ENCODE measurements at regions not wholly inside any gene's neighbourhood (a gene's known extent, or its start where the extent isn't known, plus 50 kb on each side); places are given as distances from the start of the nearest gene placed in this dataset.

- DNase-seq: no peak
- no peak for ATAC-seq
- H3K4me3 Mint-ChIP-seq: no peak overlapping the region
- H3K4me1 Mint-ChIP-seq: no peaks in the 10 kb centered on the region
- H3K27ac Mint-ChIP-seq: no peak overlapping the region
- H3K27me3 Mint-ChIP-seq: no peaks in the 10 kb centered on the region
- no peaks in the 10 kb centered on the region for H3K9me3 Mint-ChIP-seq
- H3K36me3 Mint-ChIP-seq (ENCODE audit: low read depth): no peaks in the 10 kb centered on the region
These were observed 302.2 kb downstream of the ZNF608 start for GRCh38 chr5:124444147-124444775.

- Mint-ChIP-seq H3K27ac (no peak overlapping the region), H3K4me1 (no peaks in the 10 kb centered on the region), H3K27me3 (no peaks in the 10 kb centered on the region), H3K9me3 (peaks cover 6% of the 10 kb centered on the region), H3K4me3 (no peak overlapping the region), H3K36me3 (ENCODE audit: low read depth) (no peaks in the 10 kb centered on the region)
- DNase-seq: no peak
- ATAC-seq: no peak
These were observed 306.0 kb downstream of the ZNF608 start for GRCh38 chr5:124440471-124440870.

GRCh38 chr5:124439609-124440008 is 306.8 kb downstream of the ZNF608 start:
- no peaks in the 10 kb centered on the region for H3K4me1 Mint-ChIP-seq
- no peaks in the 10 kb centered on the region for H3K36me3 Mint-ChIP-seq (ENCODE audit: low read depth)
- H3K27me3 Mint-ChIP-seq: no peaks in the 10 kb centered on the region
- no peak overlapping the region for H3K27ac Mint-ChIP-seq
- H3K4me3 Mint-ChIP-seq: no peak overlapping the region
- DNase-seq (no peak), ATAC-seq (no peak)
- peaks cover 6% of the 10 kb centered on the region for H3K9me3 Mint-ChIP-seq

- H3K36me3 Mint-ChIP-seq (ENCODE audit: low read depth): no peaks in the 10 kb centered on the region
- H3K27ac Mint-ChIP-seq: no peak overlapping the region
- no peaks in the 10 kb centered on the region for H3K4me1 Mint-ChIP-seq
- peaks cover 11% of the 10 kb centered on the region for H3K9me3 Mint-ChIP-seq
- H3K4me3 Mint-ChIP-seq: no peak overlapping the region
- DNase-seq (no peak), ATAC-seq (no peak)
- H3K27me3 Mint-ChIP-seq: no peaks in the 10 kb centered on the region
These were observed 307.5 kb downstream of the ZNF608 start for GRCh38 chr5:124438903-124439281.

- ATAC-seq: no peak
- H3K4me1 Mint-ChIP-seq: no peaks in the 10 kb centered on the region
- H3K4me3 Mint-ChIP-seq: no peak overlapping the region
- H3K27ac Mint-ChIP-seq: no peak overlapping the region
- H3K9me3 Mint-ChIP-seq: peaks cover 11% of the 10 kb centered on the region
- DNase-seq: no peak
- no peaks in the 10 kb centered on the region for H3K27me3 Mint-ChIP-seq
- H3K36me3 Mint-ChIP-seq (ENCODE audit: low read depth): no peaks in the 10 kb centered on the region
These were observed 308.2 kb downstream of the ZNF608 start for GRCh38 chr5:124438026-124438902.

- H3K27me3 Mint-ChIP-seq: no peaks in the 10 kb centered on the region
- DNase-seq: no peak
- H3K9me3 Mint-ChIP-seq: peaks cover 22% of the 10 kb centered on the region
- H3K36me3 Mint-ChIP-seq (ENCODE audit: low read depth): no peaks in the 10 kb centered on the region
- no peak overlapping the region for H3K27ac Mint-ChIP-seq
- no peaks in the 10 kb centered on the region for H3K4me1 Mint-ChIP-seq
- no peak for ATAC-seq
- no peak overlapping the region for H3K4me3 Mint-ChIP-seq
These were observed 310.1 kb downstream of the ZNF608 start for GRCh38 chr5:124436294-124436693.

DNA sequence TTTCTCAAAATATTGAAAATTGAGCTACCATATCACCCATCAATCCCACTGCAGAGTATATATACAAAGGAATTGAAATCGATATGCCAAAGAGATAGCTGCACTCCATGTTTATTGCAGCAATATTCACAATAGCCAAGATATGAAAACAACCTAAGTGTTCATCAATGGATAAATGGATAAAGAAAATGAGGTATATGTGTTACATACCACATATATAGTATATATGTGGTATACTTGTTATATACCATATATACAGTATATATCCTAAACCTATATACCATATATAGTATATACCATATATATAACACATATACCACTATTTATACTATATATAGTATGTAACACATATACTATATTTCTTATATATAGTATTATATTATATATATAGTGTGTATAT is 313.3 kb downstream of the ZNF608 start:
- Mint-ChIP-seq H3K4me1 (no peaks in the 10 kb centered on the region), H3K27me3 (no peaks in the 10 kb centered on the region), H3K4me3 (no peak overlapping the region), H3K36me3 (ENCODE audit: low read depth) (no peaks in the 10 kb centered on the region), H3K9me3 (peaks cover 40% of the 10 kb centered on the region), H3K27ac (no peak overlapping the region)
- no peak for ATAC-seq
- no peak for DNase-seq

- Mint-ChIP-seq H3K4me3 (no peak overlapping the region), H3K4me1 (no peaks in the 10 kb centered on the region), H3K27me3 (peaks cover 1% of the 10 kb centered on the region), H3K36me3 (ENCODE audit: low read depth) (no peaks in the 10 kb centered on the region), H3K27ac (no peak overlapping the region), H3K9me3 (peaks cover 20% of the 10 kb centered on the region)
- no peak for ATAC-seq
- DNase-seq: no peak
These were observed 324.9 kb downstream of the ZNF608 start for GRCh38 chr5:124421584-124421983.

DNA sequence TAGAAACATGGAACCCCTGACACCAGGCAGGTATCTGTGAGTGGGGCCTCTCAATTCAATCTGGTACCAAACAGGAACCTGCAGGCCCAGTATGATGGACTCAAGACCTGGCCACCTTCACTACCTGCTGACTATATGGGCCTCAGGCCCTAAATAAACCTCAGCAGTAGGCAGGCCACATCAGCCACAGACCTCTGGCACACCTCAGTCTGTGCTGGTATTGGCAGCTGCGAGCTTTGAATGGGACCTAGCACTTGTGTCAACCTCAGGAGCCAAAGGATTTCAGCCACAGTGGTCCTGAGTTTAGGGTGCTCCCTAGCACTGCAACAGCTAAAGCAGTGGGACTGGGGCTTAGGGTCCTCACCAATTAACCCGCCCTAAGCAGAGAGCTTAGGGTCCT is 325.5 kb downstream of the ZNF608 start:
- DNase-seq (no peak), ATAC-seq (no peak)
- Mint-ChIP-seq H3K27ac (no peak overlapping the region), H3K36me3 (ENCODE audit: low read depth) (no peaks in the 10 kb centered on the region), H3K4me1 (no peaks in the 10 kb centered on the region), H3K9me3 (peaks cover 20% of the 10 kb centered on the region), H3K27me3 (peaks cover 1% of the 10 kb centered on the region), H3K4me3 (no peak overlapping the region)

- Mint-ChIP-seq H3K9me3 (peaks cover 19% of the 10 kb centered on the region), H3K27me3 (peaks cover 1% of the 10 kb centered on the region), H3K4me3 (no peak overlapping the region), H3K36me3 (ENCODE audit: low read depth) (no peaks in the 10 kb centered on the region), H3K4me1 (no peaks in the 10 kb centered on the region), H3K27ac (no peak overlapping the region)
- DNase-seq (no peak), ATAC-seq (no peak)
These were observed 326.9 kb downstream of the ZNF608 start for GRCh38 chr5:124419531-124419930.

- Mint-ChIP-seq H3K9me3 (peaks cover 15% of the 10 kb centered on the region), H3K4me1 (no peaks in the 10 kb centered on the region), H3K27ac (no peak overlapping the region), H3K27me3 (peaks cover 1% of the 10 kb centered on the region), H3K36me3 (ENCODE audit: low read depth) (no peaks in the 10 kb centered on the region), H3K4me3 (no peak overlapping the region)
- no peak for ATAC-seq
- no peak for DNase-seq
These were observed 328.0 kb downstream of the ZNF608 start for GRCh38 chr5:124418390-124418789.

DNA sequence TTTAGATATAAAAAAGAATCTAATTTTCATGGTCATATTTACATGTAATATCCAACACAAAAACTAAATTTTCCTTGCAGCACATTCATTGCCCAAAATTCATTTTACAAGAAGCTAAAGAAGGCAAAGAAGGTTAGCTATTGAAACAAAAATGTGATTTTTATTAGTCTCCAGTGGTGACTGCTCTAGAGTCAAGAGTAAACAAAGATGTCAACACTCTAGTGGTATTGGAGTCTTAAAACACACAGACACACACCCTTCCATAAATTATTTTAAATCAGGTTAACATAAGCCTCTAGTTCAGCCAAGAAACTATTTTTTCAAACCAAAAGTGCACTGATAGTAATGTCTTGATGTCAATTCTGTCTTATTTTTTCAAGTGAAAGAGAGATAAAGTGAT is 329.2 kb downstream of the ZNF608 start:
- no peak for ATAC-seq
- Mint-ChIP-seq H3K4me3 (no peak overlapping the region), H3K27ac (no peak overlapping the region), H3K4me1 (no peaks in the 10 kb centered on the region), H3K27me3 (peaks cover 1% of the 10 kb centered on the region), H3K36me3 (ENCODE audit: low read depth) (no peaks in the 10 kb centered on the region), H3K9me3 (peaks cover 20% of the 10 kb centered on the region)
- no peak for DNase-seq

- no peak for DNase-seq
- H3K36me3 Mint-ChIP-seq (ENCODE audit: low read depth): no peaks in the 10 kb centered on the region
- H3K4me1 Mint-ChIP-seq: no peaks in the 10 kb centered on the region
- H3K4me3 Mint-ChIP-seq: no peak overlapping the region
- H3K27ac Mint-ChIP-seq: no peak overlapping the region
- no peak for ATAC-seq
- H3K27me3 Mint-ChIP-seq: peaks cover 1% of the 10 kb centered on the region
- H3K9me3 Mint-ChIP-seq: peaks cover 15% of the 10 kb centered on the region
These were observed 329.8 kb downstream of the ZNF608 start for GRCh38 chr5:124416627-124417026.

- no peak for ATAC-seq
- Mint-ChIP-seq H3K27me3 (peaks cover under 1% of the 10 kb centered on the region), H3K36me3 (ENCODE audit: low read depth) (no peaks in the 10 kb centered on the region), H3K9me3 (peaks cover 8% of the 10 kb centered on the region), H3K4me3 (no peak overlapping the region), H3K27ac (no peak overlapping the region), H3K4me1 (peaks cover 4% of the 10 kb centered on the region)
- DNase-seq: no peak
These were observed 331.5 kb downstream of the ZNF608 start for GRCh38 chr5:124414973-124415372.
